CD4-positive, alpha-beta memory T cell (primary cell): ENCODE measurements at regions not wholly inside any gene's neighbourhood (a gene's known extent, or its start where the extent isn't known, plus 50 kb on each side); places are given as distances from the start of the nearest gene placed in this dataset.

ENCODE experiments used
- CTCF ChIA-PET: fragments of 350-600 bp; sonication (Branson Sonifier 250); formaldehyde crosslinking; loops from one replicate; lab custom pipeline; 2021; ENCODE audit warnings: inconsistent platforms; ENCODE audit not compliant: partially characterized antibody; lab: Charles Lee
- POLR2A ChIA-PET: fragments of 350-600 bp; sonication (Branson Sonifier 250); formaldehyde crosslinking; loops from one replicate; lab custom pipeline; 2021; ENCODE audit not compliant: partially characterized antibody; lab: Charles Lee
- DNase-seq, 5 donors: peaks; one replicate each; pipeline versions ENCODE4 v3.0.0 to v3.0.0-alpha.2; 2020 to 2022; ENCODE audit warnings: mixed read lengths in 1 of 5
- H3K27ac ChIP-seq: one replicate; pipeline ENCODE4 v1.7.0; 2013; ENCODE audit warnings: low read depth, low read length
- H3K27me3 ChIP-seq: 2 replicates; pipeline ENCODE4 v1.7.0; 2013; ENCODE audit warnings: mild to moderate bottlenecking, low read length, moderate library complexity; ENCODE audit not compliant: insufficient read depth
- H3K36me3 ChIP-seq: 2 replicates; pipeline ENCODE4 v1.7.0; 2013; ENCODE audit warnings: mild to moderate bottlenecking, low read length, moderate library complexity; ENCODE audit not compliant: insufficient read depth
- H3K4me1 ChIP-seq: 2 replicates; pipeline ENCODE4 v1.7.0; 2013; ENCODE audit warnings: mild to moderate bottlenecking, low read length, moderate library complexity; ENCODE audit not compliant: insufficient read depth
- H3K4me3 ChIP-seq, 2 donors: one replicate each; pipeline ENCODE4 v1.7.0; 2013; ENCODE audit warnings: low read length in 2 of 2, mild to moderate bottlenecking in 1 of 2
- H3K9me3 ChIP-seq, 2 donors: one replicate each; pipeline ENCODE4 v1.7.0; 2013; ENCODE audit warnings: low read length in 2 of 2, control low read depth in 1 of 2; ENCODE audit not compliant: control insufficient read depth in 1 of 2
- H3K27ac Mint-ChIP-seq, 7 donors: one replicate each; pipeline ENCODE4 v1.8.0; 2020 to 2021; ENCODE audit warnings: mixed read lengths in 7 of 7, mild to moderate bottlenecking in 6 of 7, inconsistent platforms in 3 of 7, moderate library complexity in 3 of 7
- H3K27me3 Mint-ChIP-seq, 2 donors: one replicate each; pipeline ENCODE4 v1.8.0; 2020 to 2021; ENCODE audit warnings: mixed read lengths in 2 of 2
- H3K36me3 Mint-ChIP-seq, 2 donors: one replicate each; pipeline ENCODE4 v1.8.0; 2020 to 2021; ENCODE audit warnings: mixed read lengths in 2 of 2, inconsistent platforms in 1 of 2, mild to moderate bottlenecking in 1 of 2
- H3K4me1 Mint-ChIP-seq, 4 donors: one replicate each; pipeline ENCODE4 v1.8.0; 2020 to 2021; ENCODE audit warnings: mixed read lengths in 4 of 4, mild to moderate bottlenecking in 1 of 4
- H3K4me3 Mint-ChIP-seq, 8 donors: one replicate each; pipeline ENCODE4 v1.8.0; 2020 to 2021; ENCODE audit warnings: mixed read lengths in 8 of 8, mild to moderate bottlenecking in 7 of 8, moderate library complexity in 6 of 8, inconsistent platforms in 3 of 8
- H3K9me3 Mint-ChIP-seq, 8 donors: one replicate each; pipeline ENCODE4 v1.8.0; 2020 to 2021; ENCODE audit warnings: mixed read lengths in 8 of 8, mild to moderate bottlenecking in 5 of 8, inconsistent platforms in 3 of 8, moderate library complexity in 1 of 8
- intact Hi-C: fragments of 100-400 bp; cut with micrococcal nuclease; formaldehyde crosslinking; loops from one replicate; pipeline ENCODE4 v1.15.1; 2023

GRCh38 chr14:82052778-82053177, 519.1 kb upstream of the SEL1L start:
- Histone ChIP-seq H3K4me1 (no peaks in the 10 kb centered on the region), H3K36me3 (no peaks in the 10 kb centered on the region), H3K27me3 (no peaks in the 10 kb centered on the region), H3K4me3 (no peak overlapping the region), H3K9me3 (no peaks in the 10 kb centered on the region), H3K27ac (no peak overlapping the region)
- Mint-ChIP-seq H3K27me3 (no peaks in the 10 kb centered on the region), H3K36me3 (no peaks in the 10 kb centered on the region), H3K9me3 (peaks cover 0 to 11% (median 7%) of the 10 kb centered on the region in 8 donors), H3K27ac (no peak overlapping the region), H3K4me1 (no peaks in the 10 kb centered on the region), H3K4me3 (no peak overlapping the region)
- ChIA-PET CTCF (no interaction called here), POLR2A (no interaction called here)
- intact Hi-C loops, result no loop called here
- no peak for DNase-seq

- intact Hi-C loops, result no loop called here
- no peak overlapping the region for H3K27ac ChIP-seq
- H3K36me3 ChIP-seq, result no peaks in the 10 kb centered on the region
- Mint-ChIP-seq H3K27ac (no peak overlapping the region), H3K4me3 (no peak overlapping the region), H3K27me3 (no peaks in the 10 kb centered on the region), H3K36me3 (no peaks in the 10 kb centered on the region), H3K9me3 (peaks cover 0 to 11% (median 4%) of the 10 kb centered on the region in 8 donors), H3K4me1 (no peaks in the 10 kb centered on the region)
- no peak for DNase-seq
- H3K27me3 ChIP-seq, result no peaks in the 10 kb centered on the region
- POLR2A ChIA-PET, result no interaction called here
- no peak overlapping the region for H3K4me3 ChIP-seq
- H3K9me3 ChIP-seq, result no peaks in the 10 kb centered on the region
- CTCF ChIA-PET, result no interaction called here
- no peaks in the 10 kb centered on the region for H3K4me1 ChIP-seq
Measured at GRCh38 chr14:82055515-82056115, 522.0 kb upstream of the SEL1L start.

- H3K4me3 Mint-ChIP-seq, result no peak overlapping the region
Measured at GRCh38 chr14:82060219-82060618, 526.6 kb upstream of the SEL1L start.

GRCh38 chr14:82067221-82067875, 533.7 kb upstream of the SEL1L start:
- H3K4me1 Mint-ChIP-seq, result no peaks in the 10 kb centered on the region
- ChIA-PET POLR2A (no interaction called here), CTCF (no interaction called here)
- no peaks in the 10 kb centered on the region for H3K36me3 Mint-ChIP-seq
- intact Hi-C loops, result no loop called here
- H3K4me3 ChIP-seq, result no peak overlapping the region
- H3K9me3 ChIP-seq, result no peaks in the 10 kb centered on the region
- no peaks in the 10 kb centered on the region for H3K4me1 ChIP-seq
- H3K4me3 Mint-ChIP-seq, result no peak overlapping the region
- H3K36me3 ChIP-seq, result no peaks in the 10 kb centered on the region
- no peaks in the 10 kb centered on the region for H3K27me3 ChIP-seq
- H3K9me3 Mint-ChIP-seq, result peaks cover 2 to 29% (median 14%) of the 10 kb centered on the region in 8 donors
- H3K27ac Mint-ChIP-seq, result no peak overlapping the region
- H3K27ac ChIP-seq, result no peak overlapping the region
- H3K27me3 Mint-ChIP-seq, result no peaks in the 10 kb centered on the region
- DNase-seq, result no peak

More at GRCh38 chr14:82060219-82060618, 526.6 kb upstream of the SEL1L start:
- Mint-ChIP-seq H3K36me3 (no peaks in the 10 kb centered on the region), H3K4me1 (no peaks in the 10 kb centered on the region), H3K27ac (no peak overlapping the region), H3K9me3 (peaks cover 5 to 37% (median 12%) of the 10 kb centered on the region in 8 donors), H3K27me3 (no peaks in the 10 kb centered on the region)
- no peak overlapping the region for H3K4me3 ChIP-seq
- POLR2A ChIA-PET, result no interaction called here
- H3K36me3 ChIP-seq, result no peaks in the 10 kb centered on the region
- no peak for DNase-seq
- H3K27me3 ChIP-seq, result no peaks in the 10 kb centered on the region
- no peaks in the 10 kb centered on the region for H3K4me1 ChIP-seq
- H3K9me3 ChIP-seq, result no peaks in the 10 kb centered on the region
- intact Hi-C loops, result no loop called here
- no peak overlapping the region for H3K27ac ChIP-seq
- CTCF ChIA-PET, result no interaction called here

- no peak overlapping the region for H3K27ac ChIP-seq
- no peaks in the 10 kb centered on the region for H3K27me3 ChIP-seq
- no peaks in the 10 kb centered on the region for H3K9me3 ChIP-seq
- POLR2A ChIA-PET, result no interaction called here
- intact Hi-C loops, result no loop called here
- CTCF ChIA-PET, result interaction anchor here (1.0 kb wide), 1 partner anchor 10 kb away, joined by 3 read pairs; no protein-coding TSS in a partner anchor
- no peaks in the 10 kb centered on the region for H3K36me3 ChIP-seq
- H3K4me1 Mint-ChIP-seq, result no peaks in the 10 kb centered on the region
- DNase-seq, result no peak
- no peaks in the 10 kb centered on the region for H3K27me3 Mint-ChIP-seq
- H3K4me3 Mint-ChIP-seq, result no peak overlapping the region
- H3K36me3 Mint-ChIP-seq, result no peaks in the 10 kb centered on the region
- peaks cover 0 to 19% (median 9%) of the 10 kb centered on the region in 8 donors for H3K9me3 Mint-ChIP-seq
- no peak overlapping the region for H3K4me3 ChIP-seq
- H3K27ac Mint-ChIP-seq, result no peak overlapping the region
- no peaks in the 10 kb centered on the region for H3K4me1 ChIP-seq
Measured at GRCh38 chr14:82070040-82070439, 536.4 kb upstream of the SEL1L start.

GRCh38 chr14:82070753-82071152, 537.1 kb upstream of the SEL1L start:
- H3K27ac Mint-ChIP-seq, result no peak overlapping the region
- Histone ChIP-seq H3K27ac (no peak overlapping the region), H3K4me3 (no peak overlapping the region), H3K4me1 (no peaks in the 10 kb centered on the region), H3K27me3 (no peaks in the 10 kb centered on the region), H3K9me3 (no peaks in the 10 kb centered on the region), H3K36me3 (no peaks in the 10 kb centered on the region)
- H3K4me3 Mint-ChIP-seq, result no peak overlapping the region
- DNase-seq, result no peak
- no peaks in the 10 kb centered on the region for H3K4me1 Mint-ChIP-seq
- H3K27me3 Mint-ChIP-seq, result no peaks in the 10 kb centered on the region
- ChIA-PET CTCF (interaction anchor here (1.0 kb wide), 1 partner anchor 9 kb away, joined by 3 read pairs; no protein-coding TSS in a partner anchor), POLR2A (no interaction called here)
- intact Hi-C loops, result no loop called here
- H3K36me3 Mint-ChIP-seq, result no peaks in the 10 kb centered on the region
- peaks cover 0 to 16% (median 7%) of the 10 kb centered on the region in 8 donors for H3K9me3 Mint-ChIP-seq

- Mint-ChIP-seq H3K27ac (no peak overlapping the region), H3K4me1 (no peaks in the 10 kb centered on the region), H3K4me3 (no peak overlapping the region), H3K27me3 (no peaks in the 10 kb centered on the region), H3K36me3 (no peaks in the 10 kb centered on the region), H3K9me3 (peaks cover 0 to 20% (median 11%) of the 10 kb centered on the region in 8 donors)
- Histone ChIP-seq H3K36me3 (no peaks in the 10 kb centered on the region), H3K27me3 (no peaks in the 10 kb centered on the region), H3K4me3 (no peak overlapping the region), H3K9me3 (no peaks in the 10 kb centered on the region), H3K4me1 (no peaks in the 10 kb centered on the region), H3K27ac (no peak overlapping the region)
- intact Hi-C loops, result no loop called here
- no peak for DNase-seq
- ChIA-PET POLR2A (no interaction called here), CTCF (no interaction called here)
Measured at GRCh38 chr14:82073547-82073946, 539.9 kb upstream of the SEL1L start.
